Heart left ventricle (tissue), 16 donors: ENCODE measurements at regions not wholly inside any gene's neighbourhood (a gene's known extent, or its start where the extent isn't known, plus 50 kb on each side); places are given as distances from the start of the nearest gene placed in this dataset.
"Not testable (repeated sequence)": the region's sequence is repeated elsewhere in the genome, so short reads cannot be mapped to it uniquely, and the experiment has no call there.

Experiments used
- ATAC-seq, 4 donors: fragments of 200-7000 bp; cut with Tn5 transposase; one replicate each; pipeline ENCODE4 v1.9.1; 2020 to 2022; ENCODE audit warnings: moderate library complexity in 4 of 4, mild to moderate bottlenecking in 3 of 4, moderate number of reproducible peaks in 1 of 4
- DNase-seq, 5 donors: peaks; one replicate each; pipeline ENCODE4 v3.0.0-alpha.2; 2020
- H3K27ac ChIP-seq, 12 donors: fragments of 200-600 bp; sonication (generic) in 4 of 12; one replicate each; pipeline versions ENCODE4 v1.5.0 to v1.8.0; 2016 to 2022; ENCODE audit warnings: mild to moderate bottlenecking in 2 of 12
- H3K27me3 ChIP-seq, 9 donors: fragments of 200-600 bp; sonication (generic) in 2 of 9; one replicate each; pipeline versions ENCODE4 v1.5.1 to v1.8.0; 2016 to 2022; ENCODE audit warnings: mild to moderate bottlenecking in 3 of 9
- H3K36me3 ChIP-seq, 9 donors: fragments of 200-600 bp; sonication (generic) in 2 of 9; one replicate each; pipeline versions ENCODE4 v1.5.0 to v1.8.0; 2018 to 2022; ENCODE audit warnings: mild to moderate bottlenecking in 2 of 9
- H3K4me1 ChIP-seq, 12 donors: fragments of 200-600 bp; sonication (generic) in 4 of 12; one replicate each; pipeline versions ENCODE4 v1.5.0 to v1.8.0; 2016 to 2022; ENCODE audit warnings: mild to moderate bottlenecking in 3 of 12
- H3K4me3 ChIP-seq, 12 donors: fragments of 200-600 bp; sonication (generic) in 4 of 12; one replicate each; pipeline versions ENCODE4 v1.5.0 to v1.8.0; 2017 to 2022; ENCODE audit warnings: mild to moderate bottlenecking in 9 of 12, moderate library complexity in 4 of 12
- H3K9me3 ChIP-seq, 12 donors: fragments of 200-600 bp; sonication (generic) in 4 of 12; one replicate each; pipeline versions ENCODE4 v1.5.0 to v1.8.0; 2016 to 2022; ENCODE audit warnings: mild to moderate bottlenecking in 1 of 12
- CTCF ChIP-seq, 12 donors: fragments of 200-600 bp; sonication (generic) in 4 of 12; IDR thresholded peaks; one replicate each; pipeline versions ENCODE4 v1.5.0 to v1.8.0; 2018 to 2022; ENCODE audit warnings: antibody characterized with exemption in 12 of 12, mild to moderate bottlenecking in 5 of 12
- POLR2A ChIP-seq, 2 donors: fragments of 450-650 bp; IDR thresholded peaks; one replicate each; pipeline ENCODE4 v1.6.1; 2017; ENCODE audit warnings: antibody characterized with exemption in 2 of 2, mild to moderate bottlenecking in 2 of 2, moderate library complexity in 2 of 2
- WGBS, 4 donors: extraction: QIAGEN DNeasy Blood & Tissue Kit in 2 of 4; methylation state at CpG; one replicate each; pipeline versions ENCODE4 v1.1.5 to v1.1.7; 2013 to 2018; 5-methylcytosine and 5-hydroxymethylcytosine counted together
- intact Hi-C, 10 donors: fragments of 100-400 bp; cut with DNase I; formaldehyde crosslinking; loops; one replicate each; pipeline versions ENCODE4 v1.11.1 to v1.14.2; 2022
- donor health status: ischemic (EF 13 %, LVEDD 7.1; RV severe dilation, severe dysfunction).
- donor health status: healthy with polysubstance abuse.
- donor health status: DM: no; HTN: yes; CAD: no.
- donor health status: DM: no; HTN: no; CAD: no.
- donor health status: ischemic (EF 25% LVEDD 6.9; RV normal size, moderate dysfunction).
- donor health status: ischemic (EF 25% LVEDD 5.7; RV mildly dilated, moderate dysfunction).
- donor health status: healthy.
- donor health status: DM: yes; HTN: yes; CAD: no.
- donor health status: ischemic (EF 35%, LVEDD 5.7; RV mildly dilated, moderate dysfunction).
- donor health status: nonischemic (EF 11% LVEDD 7.7; RV severe dilation, severe dysfunction).
- donor health status: DM: yes; HTN: yes; CAD: no.
- donor health status: PGD.
- donor health status: ischemic (EF 29% LVEDD 5.4; RV normal size, mild dysfunction).
- donor health status: nonischemic (EF 23%, LVEDD 6.1; RV moderate dilation, normal function).

DNA sequence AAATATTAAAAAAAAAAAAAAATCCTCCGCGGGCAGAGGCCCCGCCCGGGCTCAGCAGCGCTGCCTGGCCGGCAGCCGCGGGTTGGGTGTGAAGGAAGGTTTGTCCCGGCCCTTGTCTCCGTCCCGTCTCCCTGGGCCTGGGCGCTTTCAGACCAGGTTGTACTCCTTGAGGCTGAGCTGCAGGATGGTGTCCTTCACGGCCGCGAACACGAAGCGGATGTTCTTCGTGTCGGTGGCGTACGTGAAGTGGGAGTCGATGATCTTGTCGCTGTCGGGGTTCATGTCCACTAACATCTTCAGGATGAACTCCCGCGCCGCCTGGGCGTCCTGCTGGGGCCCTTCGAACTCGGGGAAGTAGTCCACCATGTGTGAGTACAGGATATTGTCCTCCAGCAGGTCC lies 123.7 kb upstream of the KCTD7 start:
- no peak for ATAC-seq
- Histone ChIP-seq H3K27me3 (peaks cover 0 to 28% (median 6%) of the 10 kb centered on the region in 9 donors), H3K36me3 (no peaks in the 10 kb centered on the region), H3K9me3 (no peaks in the 10 kb centered on the region), H3K27ac (no peak overlapping the region), H3K4me3 (no peak overlapping the region), H3K4me1 (peaks cover 0 to 10% (median 0%) of the 10 kb centered on the region in 12 donors)
- intact Hi-C loops = no loop called here
- whole genome bisulfite sequencing, 4 donors = 93 to 95% (median 94%) methylated on average over 30 of the region's 30 CpGs
- TF ChIP-seq POLR2A (IDR thresholded peaks at IDR 0.05) (no peak), CTCF (IDR thresholded peaks at IDR 0.05) (no peak)
- DNase-seq = peak in 1 of 5 donors; percentile 59

DNA sequence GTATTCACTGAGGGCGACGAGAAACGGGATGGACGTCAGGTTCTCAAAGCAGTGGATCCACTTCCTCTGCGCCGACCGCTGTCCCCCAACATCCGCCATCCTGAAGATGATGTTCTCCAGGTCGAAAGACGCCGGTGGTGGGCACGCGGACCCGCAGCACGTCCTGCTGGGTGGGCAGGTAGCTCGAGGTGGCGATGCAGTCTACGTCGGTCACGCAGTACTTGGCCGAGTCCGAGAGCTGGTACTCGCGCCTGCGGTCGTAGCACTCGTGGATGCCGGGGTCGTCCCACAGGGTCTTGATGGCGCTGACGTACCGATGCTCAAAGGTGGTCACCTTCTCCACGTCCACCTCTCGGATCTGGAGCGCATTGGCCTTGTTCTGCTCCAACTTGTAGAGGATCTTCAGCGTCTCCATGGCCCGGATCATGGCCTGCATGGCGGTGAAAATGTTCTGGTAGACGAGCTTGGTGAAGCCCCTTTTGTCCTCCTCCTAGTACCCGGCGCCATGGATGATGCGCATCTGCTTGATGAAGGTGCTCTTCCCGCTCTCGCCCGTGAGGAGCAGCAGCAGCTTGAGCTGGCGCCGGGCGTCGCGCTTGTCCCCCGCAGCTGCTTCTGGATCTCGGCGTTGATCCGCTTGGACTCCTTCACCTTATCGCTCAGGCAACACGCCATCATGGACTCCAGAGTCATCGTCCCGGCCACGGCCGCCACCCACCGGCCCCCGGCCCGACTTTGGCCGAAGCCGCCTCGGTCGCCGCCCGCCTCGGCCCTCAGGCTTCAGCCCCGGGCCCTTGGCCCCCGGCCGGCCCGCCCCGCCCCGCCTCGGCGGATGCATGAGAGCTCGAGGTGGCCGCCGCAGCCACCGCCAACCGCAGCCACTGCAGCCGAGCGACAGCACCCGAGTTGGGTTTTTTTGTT lies 122.9 kb upstream of the KCTD7 start:
- Histone ChIP-seq H3K9me3 (no peaks in the 10 kb centered on the region), H3K4me3 (peak overlapping the region in 10 of 12 donors; percentile 11 to 58 (median 42)), H3K4me1 (peaks cover 0 to 10% (median 0%) of the 10 kb centered on the region in 12 donors), H3K27ac (no peak overlapping the region), H3K27me3 (peaks cover 0 to 28% (median 6%) of the 10 kb centered on the region in 9 donors), H3K36me3 (no peaks in the 10 kb centered on the region)
- intact Hi-C loops = no loop called here
- TF ChIP-seq POLR2A (IDR thresholded peaks at IDR 0.05) = no peak
- no peak for TF ChIP-seq CTCF (IDR thresholded peaks at IDR 0.05)
- WGBS, 4 donors = 48 to 70% (median 54%) methylated on average over 64 to 86 of the region's 86 CpGs
- DNase-seq = peak in 2 of 5 donors; percentile 25 to 63
- ATAC-seq = peak in 2 of 4 donors; percentile 32 to 38

GRCh38 chr7:66506703-66507102 lies 122.0 kb upstream of the KCTD7 start:
- intact Hi-C loops = not testable (repeated sequence)

GRCh38 chr7:66507764-66508296 lies 120.9 kb upstream of the KCTD7 start:
- no peak for TF ChIP-seq POLR2A (IDR thresholded peaks at IDR 0.05)
- no peak for TF ChIP-seq CTCF (IDR thresholded peaks at IDR 0.05)
- no peak for ATAC-seq
- peaks cover 0 to 28% (median 6%) of the 10 kb centered on the region in 9 donors for H3K27me3 ChIP-seq
- H3K9me3 ChIP-seq = no peaks in the 10 kb centered on the region
- peak in 1 of 5 donors; percentile 9 for DNase-seq
- H3K4me3 ChIP-seq = no peak overlapping the region
- H3K27ac ChIP-seq = no peak overlapping the region
- WGBS, 4 donors = 76 to 84% (median 80%) methylated on average over 9 of the region's 9 CpGs
- intact Hi-C loops = no loop called here
- H3K36me3 ChIP-seq = no peaks in the 10 kb centered on the region
- H3K4me1 ChIP-seq = peaks cover 0 to 10% (median 0%) of the 10 kb centered on the region in 12 donors

More at GRCh38 chr7:66506703-66507102, 122.0 kb upstream of the KCTD7 start:
- not testable (repeated sequence) for H3K36me3 ChIP-seq, H3K27ac ChIP-seq, ATAC-seq, H3K9me3 ChIP-seq
- peak overlapping the region in 1 of 12 donors; percentile 45 for H3K4me3 ChIP-seq
- DNase-seq = peak in 2 of 5 donors; percentile 14 to 42
- WGBS, 4 donors = 69 to 77% (median 71%) methylated on average over 10 of the region's 10 CpGs
- H3K27me3 ChIP-seq = peaks cover 0 to 28% (median 6%) of the 10 kb centered on the region in 9 donors
- peaks cover 0 to 10% (median 0%) of the 10 kb centered on the region in 12 donors for H3K4me1 ChIP-seq
